ENCODE measurements at regions not wholly inside any gene's neighbourhood (a gene's known extent, or its start where the extent isn't known, plus 50 kb on each side); places are given as distances from the start of the nearest gene placed in this dataset.
A peak's percentile ranks its signal among the peaks of the same experiment; 100 is the strongest.

DNA sequence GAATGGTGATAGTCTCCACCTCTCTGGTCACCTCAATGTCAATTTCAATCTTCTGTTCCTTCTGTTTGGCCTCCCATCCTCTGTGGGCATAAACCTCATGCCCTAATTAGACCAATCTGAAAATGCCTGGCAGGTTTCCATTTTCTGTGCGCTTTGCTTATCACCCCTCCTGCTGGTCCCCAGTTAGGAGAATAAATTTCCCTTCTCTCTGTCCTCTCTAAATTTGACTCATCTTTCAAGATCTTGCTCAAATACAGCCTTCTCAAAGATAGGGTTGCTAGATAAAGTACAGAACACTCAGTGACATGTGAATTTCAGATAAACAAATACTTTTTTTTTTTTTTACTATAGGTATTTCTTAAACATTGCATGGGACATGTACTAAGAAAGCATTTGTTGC lies 69.4 kb upstream of the CD180 start:
- no peak overlapping the region for H3K4me3 Mint-ChIP-seq
- H3K27ac Mint-ChIP-seq, result no peak overlapping the region
- H3K36me3 Mint-ChIP-seq (ENCODE audit: insufficient read depth in 2 of 2), result peaks cover 0 to 1% of the 10 kb centered on the region in 2 donors
- ATAC-seq (replicated peaks in 1 of 2) (peak in 1 of 2 donors; percentile 30), DNase-seq (no peak)
- H3K27me3 Mint-ChIP-seq (ENCODE audit: low read depth), result no peaks in the 10 kb centered on the region
- H3K9me3 Mint-ChIP-seq, result no peaks in the 10 kb centered on the region
- H3K4me1 Mint-ChIP-seq (ENCODE audit: low read depth), result peaks cover 12% of the 10 kb centered on the region

DNA sequence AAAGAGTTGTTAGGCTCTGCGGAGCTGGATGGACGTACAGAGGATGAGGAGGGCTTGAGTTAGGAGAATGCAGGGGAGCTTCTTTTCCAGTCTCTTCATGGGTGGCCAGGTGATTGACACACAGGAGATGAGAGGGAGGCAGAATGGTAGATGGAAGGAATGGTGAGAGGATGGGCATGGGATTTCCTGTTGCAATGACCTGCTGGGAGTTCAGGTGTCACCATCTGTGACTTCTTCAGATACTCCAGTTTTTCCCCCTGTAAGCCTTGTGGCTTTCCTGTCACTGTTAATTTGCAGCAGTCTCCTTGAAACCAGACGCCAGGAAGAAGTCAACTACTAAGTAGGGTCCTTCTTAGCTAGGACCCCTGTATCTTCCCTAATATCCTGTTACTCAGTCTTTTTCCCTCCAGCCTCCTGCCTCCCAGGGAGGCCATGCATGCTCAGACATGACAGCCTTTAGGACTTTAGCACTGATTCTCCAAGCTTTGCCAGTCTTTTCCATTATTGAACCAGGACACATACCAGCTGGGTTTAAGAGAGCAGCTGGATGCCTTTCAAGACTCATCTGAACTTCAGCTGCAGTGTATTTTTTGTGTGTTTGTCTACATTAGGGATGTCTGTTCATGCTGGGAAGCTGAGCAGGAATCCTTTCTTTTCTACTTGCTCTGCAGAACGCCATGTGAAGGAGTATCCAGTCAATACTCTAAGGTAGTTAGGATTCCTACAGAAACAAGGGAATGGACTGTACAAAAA lies 67.2 kb upstream of the CD180 start:
- no peaks in the 10 kb centered on the region for H3K36me3 Mint-ChIP-seq (ENCODE audit: insufficient read depth in 2 of 2)
- H3K9me3 Mint-ChIP-seq, result no peaks in the 10 kb centered on the region

DNA sequence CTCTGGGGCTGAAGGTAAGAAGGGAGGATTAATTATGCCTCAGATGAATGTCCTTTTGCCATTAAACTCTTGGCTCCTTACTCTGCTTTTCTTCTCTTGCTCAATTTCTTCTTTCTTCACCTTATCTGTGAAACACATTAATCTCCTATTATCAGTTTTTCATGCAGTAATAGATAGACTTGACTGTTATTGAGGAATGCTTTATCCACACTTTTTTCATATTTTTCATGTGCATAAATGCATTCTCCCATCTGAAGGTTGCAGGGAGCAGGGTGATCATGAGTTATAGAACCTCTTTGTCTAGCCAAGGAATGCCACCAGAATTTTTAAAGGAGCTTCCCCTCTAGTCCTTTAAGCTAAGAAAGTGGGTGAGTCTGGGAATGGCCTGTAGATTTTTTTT lies 66.4 kb upstream of the CD180 start:
- DNase-seq, result no peak
- H3K36me3 Mint-ChIP-seq (ENCODE audit: insufficient read depth in 2 of 2), result no peaks in the 10 kb centered on the region
- H3K4me1 Mint-ChIP-seq (ENCODE audit: low read depth), result peaks cover 12% of the 10 kb centered on the region
- no peak overlapping the region for H3K4me3 Mint-ChIP-seq
- H3K9me3 Mint-ChIP-seq, result no peaks in the 10 kb centered on the region
- no peak overlapping the region for H3K27ac Mint-ChIP-seq
- no peaks in the 10 kb centered on the region for H3K27me3 Mint-ChIP-seq (ENCODE audit: low read depth)
- ATAC-seq (replicated peaks in 1 of 2), result no peak

More for the DNA sequence above, 67.2 kb upstream of the CD180 start:
- Mint-ChIP-seq H3K4me3 (no peak overlapping the region), H3K4me1 (ENCODE audit: low read depth) (peaks cover 12% of the 10 kb centered on the region), H3K27me3 (ENCODE audit: low read depth) (no peaks in the 10 kb centered on the region), H3K27ac (no peak overlapping the region)
- DNase-seq, result no peak
- no peak for ATAC-seq (replicated peaks in 1 of 2)

DNA sequence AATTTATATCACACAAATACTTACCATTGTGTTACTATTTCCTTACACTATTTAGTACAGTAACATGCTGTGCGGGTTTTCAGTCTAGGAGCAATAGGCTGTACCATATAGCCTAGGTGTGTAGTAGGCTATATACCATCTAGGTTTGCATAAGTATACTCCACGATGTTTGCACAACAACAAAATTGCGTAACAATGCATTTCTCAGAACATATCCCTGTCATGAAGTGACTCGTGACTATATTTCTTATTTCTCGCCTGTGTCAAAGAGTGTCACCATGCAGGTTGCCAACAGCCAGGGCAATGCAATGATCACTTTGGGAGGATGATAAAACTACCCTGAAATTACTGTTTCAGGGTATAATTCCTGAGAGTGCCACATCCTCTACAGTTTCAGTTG lies 65.6 kb upstream of the CD180 start:
- no peak for DNase-seq
- Mint-ChIP-seq H3K36me3 (ENCODE audit: insufficient read depth in 2 of 2) (no peaks in the 10 kb centered on the region), H3K9me3 (no peaks in the 10 kb centered on the region), H3K27ac (no peak overlapping the region), H3K4me1 (ENCODE audit: low read depth) (peaks cover 12% of the 10 kb centered on the region), H3K27me3 (ENCODE audit: low read depth) (no peaks in the 10 kb centered on the region), H3K4me3 (no peak overlapping the region)
- ATAC-seq (replicated peaks in 1 of 2), result no peak

DNA sequence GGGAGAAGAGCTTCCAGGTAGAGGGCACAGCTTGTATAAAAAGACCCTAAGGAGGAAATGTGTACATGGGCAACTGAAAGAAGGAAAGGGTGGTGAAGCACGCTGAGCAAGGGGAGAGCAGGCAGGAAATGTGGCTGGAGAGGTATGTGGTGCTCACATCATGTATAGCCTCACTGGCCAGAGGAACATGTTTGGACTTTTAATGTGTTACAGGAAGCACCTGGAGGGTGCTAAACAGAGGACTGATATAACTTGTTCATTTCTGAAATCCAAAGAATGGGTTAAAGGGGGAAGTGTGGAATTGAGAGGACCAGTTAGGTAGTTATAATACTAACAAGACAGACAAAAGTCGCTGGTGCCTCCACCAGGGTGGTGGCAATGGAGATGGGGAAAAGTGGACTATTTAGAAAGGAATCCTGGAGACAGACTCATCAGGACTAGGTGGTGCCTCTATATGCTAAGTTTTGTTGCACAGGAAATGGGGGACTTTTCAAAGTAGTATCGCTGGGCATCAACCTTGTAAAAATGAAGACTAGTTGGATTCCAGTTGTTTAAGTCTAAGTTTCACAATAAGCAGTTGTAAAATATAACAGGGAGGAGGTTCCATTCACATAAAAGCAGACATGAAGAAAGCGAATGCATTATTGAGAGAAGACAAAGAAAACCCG lies 63.1 kb upstream of the CD180 start:
- H3K4me3 Mint-ChIP-seq, result no peak overlapping the region
- H3K27ac Mint-ChIP-seq, result no peak overlapping the region
- peaks cover 6% of the 10 kb centered on the region for H3K27me3 Mint-ChIP-seq (ENCODE audit: low read depth)
- DNase-seq (no peak), ATAC-seq (replicated peaks in 1 of 2) (no peak)
- no peaks in the 10 kb centered on the region for H3K9me3 Mint-ChIP-seq
- no peaks in the 10 kb centered on the region for H3K36me3 Mint-ChIP-seq (ENCODE audit: insufficient read depth in 2 of 2)
- no peaks in the 10 kb centered on the region for H3K4me1 Mint-ChIP-seq (ENCODE audit: low read depth)

DNA sequence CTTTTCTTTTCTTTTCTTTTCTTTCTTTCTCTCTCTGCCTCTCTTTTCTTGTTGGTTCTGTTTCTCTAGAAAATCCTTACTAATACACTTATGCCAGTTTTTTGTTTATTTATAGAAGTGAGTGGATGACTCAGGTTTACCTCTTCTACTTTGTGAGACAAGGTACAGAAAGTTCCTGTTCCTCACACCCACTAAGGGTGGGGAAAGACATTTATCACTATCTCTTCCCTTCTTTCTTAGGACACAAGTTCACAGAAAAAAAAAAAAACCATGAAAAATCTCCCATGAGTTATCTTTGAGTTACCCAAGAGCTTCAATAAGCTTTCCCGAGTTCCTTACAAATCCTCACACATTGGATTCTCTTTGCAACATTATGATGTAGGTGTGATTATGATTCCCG lies 60.9 kb upstream of the CD180 start:
- no peaks in the 10 kb centered on the region for H3K36me3 Mint-ChIP-seq (ENCODE audit: insufficient read depth in 2 of 2)
- peaks cover 6% of the 10 kb centered on the region for H3K27me3 Mint-ChIP-seq (ENCODE audit: low read depth)
- no peak for DNase-seq
- no peaks in the 10 kb centered on the region for H3K9me3 Mint-ChIP-seq
- H3K4me1 Mint-ChIP-seq (ENCODE audit: low read depth), result no peaks in the 10 kb centered on the region
- ATAC-seq (replicated peaks in 1 of 2), result no peak
- no peak overlapping the region for H3K4me3 Mint-ChIP-seq
- H3K27ac Mint-ChIP-seq, result peak overlapping the region; percentile 33

DNA sequence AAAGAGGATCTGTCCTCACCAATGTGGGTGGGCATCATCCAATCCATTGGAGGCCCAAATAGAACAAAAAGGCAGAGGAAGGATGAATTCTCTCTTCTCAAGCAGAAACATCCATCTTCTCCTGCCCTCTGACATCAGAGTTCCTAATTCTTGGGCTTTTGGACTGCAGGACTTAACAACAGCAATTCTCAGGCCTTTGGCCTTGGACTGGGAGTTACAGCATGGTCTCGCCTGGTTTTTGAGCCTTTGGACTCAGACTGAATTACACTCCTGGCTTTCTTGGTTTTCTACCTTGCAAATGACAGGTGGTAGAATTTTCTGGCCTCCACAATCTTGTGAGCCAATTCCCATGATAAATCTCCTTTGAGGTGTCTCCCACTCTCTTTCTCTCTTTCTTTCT lies 60.5 kb upstream of the CD180 start:
- ATAC-seq (replicated peaks in 1 of 2), result no peak

DNA sequence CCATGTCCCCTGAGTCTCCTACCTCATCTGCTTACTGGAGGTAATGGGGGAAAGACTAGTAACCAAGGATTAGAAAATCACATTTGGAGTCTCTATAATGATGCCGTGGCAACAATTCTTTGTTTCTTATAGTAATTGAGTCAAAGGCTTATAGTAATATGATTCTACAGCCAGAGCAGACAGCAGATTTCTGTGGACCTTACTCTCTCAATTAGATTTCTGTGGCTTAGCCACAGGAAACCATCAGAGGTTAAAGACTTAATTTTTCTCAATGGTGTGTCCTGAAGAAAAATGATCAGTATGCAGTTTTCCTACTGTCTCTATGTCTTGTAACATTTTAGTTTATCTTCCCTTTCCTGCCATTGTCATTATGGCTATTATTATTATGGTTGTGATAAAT lies 59.3 kb upstream of the CD180 start:
- Mint-ChIP-seq H3K27ac (no peak overlapping the region), H3K27me3 (ENCODE audit: low read depth) (peaks cover 6% of the 10 kb centered on the region), H3K4me1 (ENCODE audit: low read depth) (no peaks in the 10 kb centered on the region), H3K9me3 (no peaks in the 10 kb centered on the region), H3K36me3 (ENCODE audit: insufficient read depth in 2 of 2) (no peaks in the 10 kb centered on the region), H3K4me3 (no peak overlapping the region)
- no peak for ATAC-seq (replicated peaks in 1 of 2)
- DNase-seq, result no peak

More for the DNA sequence above, 60.5 kb upstream of the CD180 start:
- DNase-seq, result no peak
- H3K27ac Mint-ChIP-seq, result no peak overlapping the region
- H3K9me3 Mint-ChIP-seq, result no peaks in the 10 kb centered on the region
- H3K36me3 Mint-ChIP-seq (ENCODE audit: insufficient read depth in 2 of 2), result no peaks in the 10 kb centered on the region
- H3K4me3 Mint-ChIP-seq, result no peak overlapping the region
- H3K27me3 Mint-ChIP-seq (ENCODE audit: low read depth), result peaks cover 6% of the 10 kb centered on the region
- H3K4me1 Mint-ChIP-seq (ENCODE audit: low read depth), result no peaks in the 10 kb centered on the region

DNA sequence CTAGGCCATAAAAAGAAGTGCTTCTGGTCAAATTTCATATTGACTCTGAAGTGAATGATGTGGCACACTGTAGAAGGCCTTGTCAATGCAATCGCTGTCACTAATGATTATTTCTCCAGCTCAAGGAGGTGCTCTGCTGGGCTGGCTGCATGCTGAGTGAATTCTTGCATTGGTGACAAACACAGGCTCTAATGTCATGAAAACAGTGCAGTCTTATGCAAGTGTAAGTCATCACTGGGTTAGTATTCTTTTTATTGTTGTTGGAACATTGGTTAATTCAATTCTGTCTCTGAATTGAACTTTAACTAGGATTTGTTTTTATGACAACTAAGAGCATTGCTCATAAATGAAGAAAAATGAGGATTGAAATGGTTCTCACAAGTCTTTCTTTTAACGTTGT lies 57.3 kb upstream of the CD180 start:
- H3K27me3 Mint-ChIP-seq (ENCODE audit: low read depth), result peaks cover 6% of the 10 kb centered on the region
- DNase-seq, result no peak
- no peaks in the 10 kb centered on the region for H3K36me3 Mint-ChIP-seq (ENCODE audit: insufficient read depth in 2 of 2)
- ATAC-seq (replicated peaks in 1 of 2), result peak; percentile 34 to 42
- no peak overlapping the region for H3K4me3 Mint-ChIP-seq
- H3K9me3 Mint-ChIP-seq, result no peaks in the 10 kb centered on the region
- no peaks in the 10 kb centered on the region for H3K4me1 Mint-ChIP-seq (ENCODE audit: low read depth)
- H3K27ac Mint-ChIP-seq, result no peak overlapping the region

DNA sequence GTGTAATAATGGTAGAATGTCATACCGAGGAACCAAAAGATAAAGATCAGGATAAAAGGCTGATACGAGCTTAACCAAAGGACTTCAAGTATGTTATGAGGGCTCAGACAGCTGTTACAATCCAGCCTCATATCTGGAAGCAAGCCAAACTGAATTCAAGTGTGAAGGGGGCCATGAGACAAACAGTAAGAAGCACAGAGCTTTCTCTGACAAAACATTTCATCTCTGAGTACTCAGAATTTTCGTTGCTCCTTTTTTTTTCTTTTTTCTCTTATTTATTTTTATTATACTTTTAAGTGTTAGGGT lies 52.9 kb upstream of the CD180 start:
- H3K4me3 Mint-ChIP-seq, result no peak overlapping the region
- no peaks in the 10 kb centered on the region for H3K9me3 Mint-ChIP-seq
- no peaks in the 10 kb centered on the region for H3K36me3 Mint-ChIP-seq (ENCODE audit: insufficient read depth in 2 of 2)
- no peaks in the 10 kb centered on the region for H3K27me3 Mint-ChIP-seq (ENCODE audit: low read depth)
- no peak for ATAC-seq (replicated peaks in 1 of 2)
- no peak for DNase-seq
- H3K4me1 Mint-ChIP-seq (ENCODE audit: low read depth), result peaks cover 6% of the 10 kb centered on the region
- no peak overlapping the region for H3K27ac Mint-ChIP-seq

DNA sequence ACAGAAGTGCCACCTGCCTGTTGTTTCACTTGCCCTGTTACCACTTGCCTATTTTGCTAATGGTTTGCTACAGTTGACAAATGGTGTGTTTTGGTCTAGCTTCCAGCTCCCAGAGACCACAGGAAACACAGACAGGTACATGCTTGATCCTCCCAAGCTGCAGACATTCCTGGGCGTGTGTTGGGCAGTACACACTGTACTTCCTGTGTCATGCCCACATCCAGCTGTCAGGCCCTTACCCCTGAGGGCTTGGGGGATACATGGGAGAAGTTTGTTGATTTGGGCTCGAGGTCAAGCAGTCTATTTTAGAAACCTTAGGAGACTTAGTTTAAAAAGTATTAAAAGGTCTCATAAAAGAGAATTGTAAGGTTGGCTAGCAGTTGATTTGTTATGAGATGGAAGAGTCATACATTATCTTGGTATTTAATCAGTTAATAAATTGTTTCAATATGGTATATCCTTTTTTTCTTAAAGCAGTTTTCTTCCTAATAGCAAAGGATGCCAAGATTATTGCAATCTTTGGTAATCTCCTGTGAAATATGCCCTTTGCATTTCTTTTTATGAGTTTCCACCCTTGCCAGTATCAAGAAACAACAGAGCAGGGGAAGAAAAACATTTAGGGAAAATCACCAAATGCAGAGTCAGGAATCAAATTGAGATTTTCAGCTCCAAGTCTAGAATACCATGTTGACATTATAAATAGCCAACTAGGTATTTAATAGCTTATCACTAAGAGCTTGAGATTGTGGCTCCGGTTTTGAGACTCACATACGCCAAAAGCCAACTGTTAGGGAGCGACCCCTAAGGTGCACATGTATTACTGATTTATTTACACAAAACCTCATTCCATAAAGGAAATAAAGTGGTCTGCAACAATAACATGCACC lies 52.3 kb upstream of the CD180 start:
- Mint-ChIP-seq H3K27ac (no peak overlapping the region), H3K4me3 (no peak overlapping the region), H3K9me3 (no peaks in the 10 kb centered on the region), H3K36me3 (ENCODE audit: insufficient read depth in 2 of 2) (no peaks in the 10 kb centered on the region), H3K27me3 (ENCODE audit: low read depth) (no peaks in the 10 kb centered on the region), H3K4me1 (ENCODE audit: low read depth) (peaks cover 6% of the 10 kb centered on the region)
- ATAC-seq (replicated peaks in 1 of 2), result no peak
- no peak for DNase-seq

DNA sequence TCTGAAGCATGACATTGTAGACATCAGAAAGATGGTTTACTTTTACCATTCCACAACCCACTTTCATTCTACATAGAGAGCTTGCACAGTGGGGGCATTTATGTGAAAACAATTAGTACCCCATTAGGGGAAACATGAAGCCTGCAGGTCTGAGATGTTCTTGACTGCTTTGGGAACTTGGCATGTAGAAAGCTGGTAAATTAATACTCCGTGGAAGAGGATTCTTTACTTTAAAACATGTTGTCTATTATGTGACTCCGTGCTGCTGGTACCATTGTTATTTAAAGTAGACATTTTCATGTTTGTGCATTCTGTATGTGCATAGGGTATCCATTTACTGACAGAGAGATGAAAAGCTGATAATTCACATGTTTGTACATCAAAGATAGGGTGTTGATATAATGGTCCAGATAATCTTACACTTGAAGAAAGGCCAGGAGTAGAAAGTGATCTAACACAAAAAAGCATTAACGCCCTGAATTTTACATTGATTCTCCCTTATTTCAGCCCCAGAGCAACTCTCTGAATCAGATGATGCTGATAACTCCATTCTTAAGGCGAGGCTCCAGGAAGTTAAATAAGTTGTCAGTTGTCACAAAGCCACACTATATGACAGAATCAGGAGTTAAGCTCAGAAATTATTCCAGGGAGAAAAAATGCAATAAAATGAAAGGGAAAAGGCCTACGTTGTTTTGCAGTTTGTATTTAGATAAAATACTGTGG lies 50.1 kb upstream of the CD180 start:
- H3K27me3 Mint-ChIP-seq (ENCODE audit: low read depth), result no peaks in the 10 kb centered on the region
- H3K9me3 Mint-ChIP-seq, result no peaks in the 10 kb centered on the region
- no peak overlapping the region for H3K27ac Mint-ChIP-seq
- H3K4me1 Mint-ChIP-seq (ENCODE audit: low read depth), result peaks cover 6% of the 10 kb centered on the region
- DNase-seq (no peak), ATAC-seq (replicated peaks in 1 of 2) (no peak)
- no peaks in the 10 kb centered on the region for H3K36me3 Mint-ChIP-seq (ENCODE audit: insufficient read depth in 2 of 2)
- no peak overlapping the region for H3K4me3 Mint-ChIP-seq

All from activated T-cell treated with anti-CD3 and anti-CD28 coated beads, Interleukin-2, amount 50 U/mL, for 72 hours (primary cell).